HEK293 (cell line): ENCODE measurements at regions not wholly inside any gene's neighbourhood (a gene's known extent, or its start where the extent isn't known, plus 50 kb on each side); places are given as distances from the start of the nearest gene placed in this dataset.

Source experiments
- CTCF ChIA-PET: fragments of 350-600 bp; formaldehyde crosslinking; extraction: SDS; loops from one replicate; lab custom pipeline; 2021; ENCODE audit warnings: antibody characterized with exemption; lab: Yijun Ruan, JAX
- POLR2A ChIA-PET: fragments of 300-600 bp; formaldehyde crosslinking; extraction: SDS; loops from one replicate; lab custom pipeline; 2020; ENCODE audit warnings: antibody characterized with exemption, inconsistent platforms; lab: Yijun Ruan, JAX
- H3K27ac ChIP-seq: fragments of 200-500 bp; sonication (Bioruptor generic); 2 replicates; pipeline ENCODE4 v1.5.1; 2014; ENCODE audit warnings: low read depth, low read length, control low read depth, inconsistent platforms; ENCODE audit errors: extremely low read depth
- H3K36me3 ChIP-seq, 2 experiments: fragments of 200-500 bp in 1 of 2; sonication (Bioruptor generic) in 1 of 2; 1 replicate in 1 of 2; 2 replicates in 1 of 2; pipeline ENCODE4 v1.5.1; 2014 to 2017; ENCODE audit warnings: inconsistent platforms in 2 of 2, low read length in 2 of 2; ENCODE audit not compliant: control insufficient read depth in 2 of 2, insufficient read depth in 1 of 2
- H3K4me1 ChIP-seq: fragments of 200-500 bp; sonication (Bioruptor generic); 2 replicates; pipeline ENCODE4 v1.5.1; 2014; ENCODE audit warnings: mild to moderate bottlenecking, low read length, inconsistent platforms; ENCODE audit not compliant: control insufficient read depth, insufficient read depth
- H3K4me3 ChIP-seq: 2 replicates; pipeline ENCODE4 v1.5.1; 2011; ENCODE audit warnings: low read depth, mild to moderate bottlenecking, control low read depth, low read length, moderate library complexity
- H3K9me3 ChIP-seq: fragments of 200-500 bp; sonication (Bioruptor generic); 2 replicates; pipeline ENCODE4 v1.5.1; 2014; ENCODE audit warnings: low read depth, low read length, inconsistent platforms; ENCODE audit not compliant: control insufficient read depth, insufficient read depth
- GLI2 ChIP-seq: fragments of 450-650 bp; formaldehyde crosslinking; IDR thresholded peaks from 2 replicates; pipeline ENCODE4; 2017; ENCODE audit warnings: missing biosample characterization, missing genetic modification characterization, low read depth, borderline replicate concordance
- KLF9 ChIP-seq: fragments of 450-650 bp; formaldehyde crosslinking; IDR thresholded peaks from 2 replicates; pipeline ENCODE4 v1.5.1; 2016; ENCODE audit warnings: missing biosample characterization, missing genetic modification characterization, low read depth
- MEIS1 ChIP-seq: sonication (generic); formaldehyde crosslinking; IDR thresholded peaks from 2 replicates; pipeline ENCODE4 v1.8.1; 2022; ENCODE audit warnings: missing genetic modification reagents, mild to moderate bottlenecking, borderline replicate concordance
- REPIN1 ChIP-seq: fragments of 450-650 bp; formaldehyde crosslinking; IDR thresholded peaks from 2 replicates; pipeline ENCODE4 v1.5.1; 2017; ENCODE audit warnings: missing biosample characterization, missing genetic modification characterization, low read depth
- SP2 ChIP-seq: fragments of 450-650 bp; formaldehyde crosslinking; IDR thresholded peaks from 2 replicates; pipeline ENCODE4 v1.5.1; 2016; ENCODE audit warnings: missing biosample characterization, missing genetic modification characterization
- ZFHX2 ChIP-seq: fragments of 450-650 bp; formaldehyde crosslinking; conservative IDR thresholded peaks from 2 replicates; pipeline ENCODE4 v1.5.1; 2016; ENCODE audit warnings: missing biosample characterization, missing genetic modification characterization
- ZFP37 ChIP-seq: fragments of 450-650 bp; formaldehyde crosslinking; IDR thresholded peaks from 2 replicates; pipeline ENCODE4 v1.5.1; 2016; ENCODE audit warnings: missing biosample characterization, missing genetic modification characterization
- ZNF146 ChIP-seq: fragments of 450-650 bp; formaldehyde crosslinking; IDR thresholded peaks from 2 replicates; pipeline ENCODE4 v1.5.1; 2016; ENCODE audit warnings: missing biosample characterization, missing genetic modification characterization
- ZNF214 ChIP-seq: fragments of 450-650 bp; formaldehyde crosslinking; IDR thresholded peaks from 2 replicates; pipeline ENCODE4 v1.5.1; 2017; ENCODE audit warnings: missing biosample characterization, mild to moderate bottlenecking, missing genetic modification characterization, borderline replicate concordance
- ZNF248 ChIP-seq: fragments of 450-650 bp; formaldehyde crosslinking; IDR thresholded peaks from 2 replicates; pipeline ENCODE4 v1.5.1; 2017; ENCODE audit warnings: missing biosample characterization, missing genetic modification characterization
- ZNF292 ChIP-seq: fragments of 450-650 bp; formaldehyde crosslinking; IDR thresholded peaks from 2 replicates; pipeline ENCODE4 v1.5.1; 2016; ENCODE audit warnings: low read depth, missing biosample characterization, missing genetic modification characterization, borderline replicate concordance
- ZNF510 ChIP-seq: fragments of 450-650 bp; formaldehyde crosslinking; IDR thresholded peaks from 2 replicates; pipeline ENCODE4 v1.5.1; 2018; ENCODE audit warnings: mild to moderate bottlenecking, missing genetic modification characterization, missing biosample characterization; ENCODE audit not compliant: insufficient replicate concordance
- ZNF514 ChIP-seq: fragments of 450-650 bp; formaldehyde crosslinking; IDR thresholded peaks from 2 replicates; pipeline ENCODE4 v1.5.1; 2016; ENCODE audit warnings: missing biosample characterization, missing genetic modification characterization
- ZNF521 ChIP-seq: fragments of 450-650 bp; formaldehyde crosslinking; IDR thresholded peaks from 2 replicates; pipeline ENCODE4 v1.5.1; 2017; ENCODE audit warnings: missing biosample characterization, mild to moderate bottlenecking, missing genetic modification characterization
- ZNF529 ChIP-seq: fragments of 450-650 bp; formaldehyde crosslinking; IDR thresholded peaks from 2 replicates; pipeline ENCODE4 v1.5.1; 2017; ENCODE audit warnings: missing genetic modification characterization, missing biosample characterization; ENCODE audit not compliant: insufficient replicate concordance
- ZNF548 ChIP-seq: fragments of 450-650 bp; formaldehyde crosslinking; IDR thresholded peaks from 2 replicates; pipeline ENCODE4 v1.5.1; 2016; ENCODE audit warnings: missing biosample characterization, missing genetic modification characterization
- ZNF555 ChIP-seq: fragments of 450-650 bp; formaldehyde crosslinking; conservative IDR thresholded peaks from 2 replicates; pipeline ENCODE4 v1.5.1; 2017; ENCODE audit warnings: missing biosample characterization, mild to moderate bottlenecking, missing genetic modification characterization, inconsistent platforms
- ZNF585B ChIP-seq: fragments of 450-650 bp; formaldehyde crosslinking; IDR thresholded peaks from 2 replicates; pipeline ENCODE4 v1.5.1; 2016; ENCODE audit warnings: missing biosample characterization, missing genetic modification characterization
- ZNF624 ChIP-seq: fragments of 450-650 bp; formaldehyde crosslinking; IDR thresholded peaks from 2 replicates; pipeline ENCODE4 v1.5.1; 2017; ENCODE audit warnings: missing biosample characterization, missing genetic modification characterization
- ZNF707 ChIP-seq: fragments of 450-650 bp; formaldehyde crosslinking; IDR thresholded peaks from 2 replicates; pipeline ENCODE4 v1.5.1; 2016; ENCODE audit warnings: missing biosample characterization, missing genetic modification characterization
- ZNF76 ChIP-seq: fragments of 450-650 bp; formaldehyde crosslinking; IDR thresholded peaks from 2 replicates; pipeline ENCODE4; 2016; ENCODE audit warnings: low read depth, missing biosample characterization, missing genetic modification characterization, borderline replicate concordance
- ZNF776 ChIP-seq: fragments of 450-650 bp; formaldehyde crosslinking; IDR thresholded peaks from 2 replicates; pipeline ENCODE4 v1.5.0; 2017; ENCODE audit warnings: missing biosample characterization, missing genetic modification characterization, borderline replicate concordance
- TF ChIP-seq, protein P1 (sequence below): fragments of 450-650 bp; formaldehyde crosslinking; IDR thresholded peaks from 2 replicates; pipeline ENCODE4 v1.5.1; 2017; ENCODE audit warnings: missing biosample characterization, missing genetic modification characterization
- TF ChIP-seq, protein P2 (sequence below): fragments of 450-650 bp; formaldehyde crosslinking; IDR thresholded peaks from 2 replicates; pipeline ENCODE4 v1.5.1; 2016; ENCODE audit warnings: missing biosample characterization, missing genetic modification characterization
- TF ChIP-seq, protein P3 (sequence below): fragments of 450-650 bp; formaldehyde crosslinking; IDR thresholded peaks from 2 replicates; pipeline ENCODE4 v1.5.0; 2017; ENCODE audit warnings: missing biosample characterization, missing genetic modification characterization, borderline replicate concordance
- TF ChIP-seq, protein P4 (sequence below): fragments of 450-650 bp; formaldehyde crosslinking; IDR thresholded peaks from 2 replicates; pipeline ENCODE4 v1.5.1; 2016; ENCODE audit warnings: missing biosample characterization, missing genetic modification characterization, borderline replicate concordance

DNA sequence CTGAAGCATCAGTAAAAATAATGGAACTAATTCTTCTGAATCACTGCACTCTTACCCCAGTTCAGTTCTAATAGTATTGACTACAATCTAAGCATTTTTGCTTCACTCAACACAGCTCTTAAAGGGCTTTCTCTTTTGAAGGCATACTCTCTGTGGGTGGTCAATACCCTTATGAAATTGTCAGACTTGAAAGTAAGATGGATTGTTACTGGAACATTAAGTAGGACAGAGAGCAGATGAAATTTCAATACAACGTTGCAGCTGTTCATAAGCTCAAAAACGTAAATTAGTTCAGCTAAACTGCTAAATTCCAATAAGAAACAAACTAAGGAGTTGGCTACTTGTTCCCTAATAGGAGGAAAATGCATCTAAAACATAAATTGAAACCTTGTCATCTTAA lies 352.3 kb upstream of the TENM3 start:
- no peak for TF ChIP-seq ZNF548
- no peak for TF ChIP-seq ZNF555 (tag by site-specific recombination)
- no peak for TF ChIP-seq ZFP37 (tag by site-specific recombination)
- TF ChIP-seq ZFHX2 (tag by site-specific recombination) = no peak
- no peak for TF ChIP-seq ZNF707 (tag by site-specific recombination)
- no peak for TF ChIP-seq ZNF248 (tag by site-specific recombination)
- TF ChIP-seq ZNF529 (tag by site-specific recombination) = no peak
- no peak for TF ChIP-seq MEIS1 (CRISPR knock-in tag)
- TF ChIP-seq SP2 (tag by site-specific recombination) = no peak
- TF ChIP-seq, protein P1, sequence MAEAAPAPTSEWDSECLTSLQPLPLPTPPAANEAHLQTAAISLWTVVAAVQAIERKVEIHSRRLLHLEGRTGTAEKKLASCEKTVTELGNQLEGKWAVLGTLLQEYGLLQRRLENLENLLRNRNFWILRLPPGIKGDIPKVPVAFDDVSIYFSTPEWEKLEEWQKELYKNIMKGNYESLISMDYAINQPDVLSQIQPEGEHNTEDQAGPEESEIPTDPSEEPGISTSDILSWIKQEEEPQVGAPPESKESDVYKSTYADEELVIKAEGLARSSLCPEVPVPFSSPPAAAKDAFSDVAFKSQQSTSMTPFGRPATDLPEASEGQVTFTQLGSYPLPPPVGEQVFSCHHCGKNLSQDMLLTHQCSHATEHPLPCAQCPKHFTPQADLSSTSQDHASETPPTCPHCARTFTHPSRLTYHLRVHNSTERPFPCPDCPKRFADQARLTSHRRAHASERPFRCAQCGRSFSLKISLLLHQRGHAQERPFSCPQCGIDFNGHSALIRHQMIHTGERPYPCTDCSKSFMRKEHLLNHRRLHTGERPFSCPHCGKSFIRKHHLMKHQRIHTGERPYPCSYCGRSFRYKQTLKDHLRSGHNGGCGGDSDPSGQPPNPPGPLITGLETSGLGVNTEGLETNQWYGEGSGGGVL (tag by site-specific recombination) = no peak
- TF ChIP-seq KLF9 (tag by site-specific recombination) = no peak
- TF ChIP-seq ZNF514 (tag by site-specific recombination) = no peak
- no peak for TF ChIP-seq ZNF146 (tag by site-specific recombination)
- TF ChIP-seq ZNF214 (tag by site-specific recombination) = no peak
- TF ChIP-seq, all 188 proteins: peak for 0
- ChIA-PET POLR2A (no interaction called here), CTCF (no interaction called here)
- Histone ChIP-seq H3K36me3 (no peaks in the 10 kb centered on the region), H3K27ac (no peak overlapping the region), H3K4me3 (no peak overlapping the region), H3K4me1 (no peaks in the 10 kb centered on the region), H3K9me3 (no peaks in the 10 kb centered on the region)

DNA sequence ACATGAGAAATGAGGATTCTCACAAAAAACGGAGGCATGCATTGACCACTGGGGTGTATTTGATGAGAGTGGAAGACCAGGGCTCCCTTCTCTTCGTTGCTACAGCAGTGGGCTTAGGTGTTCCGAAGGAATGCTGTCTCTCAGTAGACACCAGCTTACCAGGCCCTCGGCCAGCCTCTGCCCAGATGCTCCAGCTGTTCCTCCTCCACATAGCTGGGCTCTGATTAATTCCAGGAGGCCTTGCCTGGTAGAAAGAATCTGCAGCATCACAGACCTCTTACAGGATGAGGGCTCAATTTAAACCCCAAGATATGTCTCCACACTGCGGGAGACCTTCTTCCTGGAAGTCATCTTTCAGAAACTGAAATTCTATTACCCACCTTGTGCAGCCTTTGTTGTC lies 346.6 kb upstream of the TENM3 start:
- CTCF ChIA-PET = no interaction called here
- no peak for TF ChIP-seq ZNF510 (tag by site-specific recombination)
- TF ChIP-seq ZNF624 (tag by site-specific recombination) = no peak
- no peak for TF ChIP-seq ZNF76 (tag by site-specific recombination)
- TF ChIP-seq ZNF292 (tag by site-specific recombination) = no peak
- no peak for TF ChIP-seq ZNF776 (tag by site-specific recombination)
- no peak for TF ChIP-seq GLI2 (tag by site-specific recombination)
- TF ChIP-seq ZNF521 (tag by site-specific recombination) = no peak
- TF ChIP-seq ZNF585B = no peak
- TF ChIP-seq, protein P2, sequence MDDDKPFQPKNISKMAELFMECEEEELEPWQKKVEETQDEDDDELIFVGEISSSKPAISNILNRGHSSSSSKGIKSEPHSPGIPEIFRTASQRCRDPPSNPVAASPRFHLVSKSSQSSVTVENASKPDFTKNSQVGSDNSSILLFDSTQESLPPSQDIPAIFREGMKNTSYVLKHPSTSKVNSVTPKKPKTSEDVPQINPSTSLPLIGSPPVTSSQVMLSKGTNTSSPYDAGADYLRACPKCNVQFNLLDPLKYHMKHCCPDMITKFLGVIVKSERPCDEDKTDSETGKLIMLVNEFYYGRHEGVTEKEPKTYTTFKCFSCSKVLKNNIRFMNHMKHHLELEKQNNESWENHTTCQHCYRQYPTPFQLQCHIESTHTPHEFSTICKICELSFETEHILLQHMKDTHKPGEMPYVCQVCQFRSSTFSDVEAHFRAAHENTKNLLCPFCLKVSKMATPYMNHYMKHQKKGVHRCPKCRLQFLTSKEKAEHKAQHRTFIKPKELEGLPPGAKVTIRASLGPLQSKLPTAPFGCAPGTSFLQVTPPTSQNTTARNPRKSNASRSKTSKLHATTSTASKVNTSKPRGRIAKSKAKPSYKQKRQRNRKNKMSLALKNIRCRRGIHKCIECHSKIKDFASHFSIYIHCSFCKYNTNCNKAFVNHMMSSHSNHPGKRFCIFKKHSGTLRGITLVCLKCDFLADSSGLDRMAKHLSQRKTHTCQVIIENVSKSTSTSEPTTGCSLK = no peak
- TF ChIP-seq, protein P3, sequence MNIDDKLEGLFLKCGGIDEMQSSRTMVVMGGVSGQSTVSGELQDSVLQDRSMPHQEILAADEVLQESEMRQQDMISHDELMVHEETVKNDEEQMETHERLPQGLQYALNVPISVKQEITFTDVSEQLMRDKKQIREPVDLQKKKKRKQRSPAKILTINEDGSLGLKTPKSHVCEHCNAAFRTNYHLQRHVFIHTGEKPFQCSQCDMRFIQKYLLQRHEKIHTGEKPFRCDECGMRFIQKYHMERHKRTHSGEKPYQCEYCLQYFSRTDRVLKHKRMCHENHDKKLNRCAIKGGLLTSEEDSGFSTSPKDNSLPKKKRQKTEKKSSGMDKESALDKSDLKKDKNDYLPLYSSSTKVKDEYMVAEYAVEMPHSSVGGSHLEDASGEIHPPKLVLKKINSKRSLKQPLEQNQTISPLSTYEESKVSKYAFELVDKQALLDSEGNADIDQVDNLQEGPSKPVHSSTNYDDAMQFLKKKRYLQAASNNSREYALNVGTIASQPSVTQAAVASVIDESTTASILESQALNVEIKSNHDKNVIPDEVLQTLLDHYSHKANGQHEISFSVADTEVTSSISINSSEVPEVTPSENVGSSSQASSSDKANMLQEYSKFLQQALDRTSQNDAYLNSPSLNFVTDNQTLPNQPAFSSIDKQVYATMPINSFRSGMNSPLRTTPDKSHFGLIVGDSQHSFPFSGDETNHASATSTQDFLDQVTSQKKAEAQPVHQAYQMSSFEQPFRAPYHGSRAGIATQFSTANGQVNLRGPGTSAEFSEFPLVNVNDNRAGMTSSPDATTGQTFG (tag by site-specific recombination) = no peak
- TF ChIP-seq REPIN1 (tag by site-specific recombination) = no peak
- TF ChIP-seq, protein P4, sequence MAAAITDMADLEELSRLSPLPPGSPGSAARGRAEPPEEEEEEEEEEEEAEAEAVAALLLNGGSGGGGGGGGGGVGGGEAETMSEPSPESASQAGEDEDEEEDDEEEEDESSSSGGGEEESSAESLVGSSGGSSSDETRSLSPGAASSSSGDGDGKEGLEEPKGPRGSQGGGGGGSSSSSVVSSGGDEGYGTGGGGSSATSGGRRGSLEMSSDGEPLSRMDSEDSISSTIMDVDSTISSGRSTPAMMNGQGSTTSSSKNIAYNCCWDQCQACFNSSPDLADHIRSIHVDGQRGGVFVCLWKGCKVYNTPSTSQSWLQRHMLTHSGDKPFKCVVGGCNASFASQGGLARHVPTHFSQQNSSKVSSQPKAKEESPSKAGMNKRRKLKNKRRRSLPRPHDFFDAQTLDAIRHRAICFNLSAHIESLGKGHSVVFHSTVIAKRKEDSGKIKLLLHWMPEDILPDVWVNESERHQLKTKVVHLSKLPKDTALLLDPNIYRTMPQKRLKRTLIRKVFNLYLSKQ (tag by site-specific recombination) = no peak
- TF ChIP-seq, all 188 proteins: peak for 0
- Histone ChIP-seq H3K4me3 (no peak overlapping the region), H3K36me3 (no peaks in the 10 kb centered on the region), H3K9me3 (no peaks in the 10 kb centered on the region), H3K4me1 (no peaks in the 10 kb centered on the region), H3K27ac (no peak overlapping the region)
- POLR2A ChIA-PET = no interaction called here
